A549 (cell line): ENCODE measurements at regions not wholly inside any gene's neighbourhood (a gene's known extent, or its start where the extent isn't known, plus 50 kb on each side); places are given as distances from the start of the nearest gene placed in this dataset.

Source experiments
- BCL3 ChIP-seq: fragments of >200 bp; sonication (Bioruptor Twin); formaldehyde crosslinking; IDR thresholded peaks from 3 replicates; pipeline ENCODE4 v1.6.1; 2016
- E2F6 ChIP-seq: IDR thresholded peaks from 2 replicates; pipeline ENCODE4 v1.6.1; 2012; ENCODE audit warnings: low read depth, borderline replicate concordance
- EP300 ChIP-seq, 2 experiments: fragments of >200 bp; sonication (Bioruptor Twin); formaldehyde crosslinking; IDR thresholded peaks; 2 replicates in 1 of 2; 3 replicates in 1 of 2; pipeline ENCODE4 v1.6.1; 2016 to 2017
- ESRRA ChIP-seq: fragments of 150-350 bp; IDR thresholded peaks from 2 replicates; pipeline ENCODE4 v1.6.1; 2014; ENCODE audit warnings: mild to moderate bottlenecking, low read length, borderline replicate concordance
- HDAC2 ChIP-seq: fragments of 200-600 bp; sonication (generic); IDR thresholded peaks from 2 replicates; pipeline ENCODE4 v1.6.1; 2016
- MYC ChIP-seq: IDR thresholded peaks from 2 replicates; pipeline ENCODE4 v1.6.1; 2012; ENCODE audit warnings: mild to moderate bottlenecking, inconsistent platforms, low read length, improper control_type of control experiment, borderline replicate concordance
- NR3C1 ChIP-seq: fragments of >200 bp; sonication (Bioruptor Twin); formaldehyde crosslinking; IDR thresholded peaks from 3 replicates; pipeline ENCODE4 v1.6.1; 2017
- RARB ChIP-seq: fragments of 250-450 bp; sonication (Bioruptor Pico); IDR thresholded peaks from 2 replicates; pipeline ENCODE4 v1.8.0; 2021; ENCODE audit warnings: mild to moderate bottlenecking, moderate library complexity
- TF ChIP-seq, protein P1 (sequence below): fragments of >200 bp; sonication (Bioruptor Twin); formaldehyde crosslinking; IDR thresholded peaks from 3 replicates; pipeline ENCODE4 v1.5.1; 2016
- TF ChIP-seq, protein P2 (sequence below): IDR thresholded peaks from 2 replicates; pipeline ENCODE4 v1.6.1; 2012

GRCh38 chr4:106422766-106423165 is 54.2 kb upstream of the GIMD1 start:
- TF ChIP-seq, protein P1, sequence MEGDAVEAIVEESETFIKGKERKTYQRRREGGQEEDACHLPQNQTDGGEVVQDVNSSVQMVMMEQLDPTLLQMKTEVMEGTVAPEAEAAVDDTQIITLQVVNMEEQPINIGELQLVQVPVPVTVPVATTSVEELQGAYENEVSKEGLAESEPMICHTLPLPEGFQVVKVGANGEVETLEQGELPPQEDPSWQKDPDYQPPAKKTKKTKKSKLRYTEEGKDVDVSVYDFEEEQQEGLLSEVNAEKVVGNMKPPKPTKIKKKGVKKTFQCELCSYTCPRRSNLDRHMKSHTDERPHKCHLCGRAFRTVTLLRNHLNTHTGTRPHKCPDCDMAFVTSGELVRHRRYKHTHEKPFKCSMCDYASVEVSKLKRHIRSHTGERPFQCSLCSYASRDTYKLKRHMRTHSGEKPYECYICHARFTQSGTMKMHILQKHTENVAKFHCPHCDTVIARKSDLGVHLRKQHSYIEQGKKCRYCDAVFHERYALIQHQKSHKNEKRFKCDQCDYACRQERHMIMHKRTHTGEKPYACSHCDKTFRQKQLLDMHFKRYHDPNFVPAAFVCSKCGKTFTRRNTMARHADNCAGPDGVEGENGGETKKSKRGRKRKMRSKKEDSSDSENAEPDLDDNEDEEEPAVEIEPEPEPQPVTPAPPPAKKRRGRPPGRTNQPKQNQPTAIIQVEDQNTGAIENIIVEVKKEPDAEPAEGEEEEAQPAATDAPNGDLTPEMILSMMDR, result no peak
- TF ChIP-seq NR3C1 (no peak), HDAC2 (no peak), RARB (CRISPR knock-in tag) (no peak), E2F6 (no peak), EP300 (IDR thresholded peaks at IDR 0.05) (no peak), MYC (no peak), ESRRA (no peak), BCL3 (no peak)
- TF ChIP-seq, protein P2, sequence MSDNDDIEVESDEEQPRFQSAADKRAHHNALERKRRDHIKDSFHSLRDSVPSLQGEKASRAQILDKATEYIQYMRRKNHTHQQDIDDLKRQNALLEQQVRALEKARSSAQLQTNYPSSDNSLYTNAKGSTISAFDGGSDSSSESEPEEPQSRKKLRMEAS, result no peak
